Activated CD8-positive, alpha-beta memory T cell treated with anti-CD3 and anti-CD28 coated beads, Interleukin-2, amount 50 U/mL, for 1 hour (primary cell): ENCODE measurements at regions not wholly inside any gene's neighbourhood (a gene's known extent, or its start where the extent isn't known, plus 50 kb on each side); places are given as distances from the start of the nearest gene placed in this dataset.

Experiments
- DNase-seq: peaks from one replicate; pipeline ENCODE4 v3.0.0-alpha.2; 2020; ENCODE audit errors: extremely low read depth

DNA sequence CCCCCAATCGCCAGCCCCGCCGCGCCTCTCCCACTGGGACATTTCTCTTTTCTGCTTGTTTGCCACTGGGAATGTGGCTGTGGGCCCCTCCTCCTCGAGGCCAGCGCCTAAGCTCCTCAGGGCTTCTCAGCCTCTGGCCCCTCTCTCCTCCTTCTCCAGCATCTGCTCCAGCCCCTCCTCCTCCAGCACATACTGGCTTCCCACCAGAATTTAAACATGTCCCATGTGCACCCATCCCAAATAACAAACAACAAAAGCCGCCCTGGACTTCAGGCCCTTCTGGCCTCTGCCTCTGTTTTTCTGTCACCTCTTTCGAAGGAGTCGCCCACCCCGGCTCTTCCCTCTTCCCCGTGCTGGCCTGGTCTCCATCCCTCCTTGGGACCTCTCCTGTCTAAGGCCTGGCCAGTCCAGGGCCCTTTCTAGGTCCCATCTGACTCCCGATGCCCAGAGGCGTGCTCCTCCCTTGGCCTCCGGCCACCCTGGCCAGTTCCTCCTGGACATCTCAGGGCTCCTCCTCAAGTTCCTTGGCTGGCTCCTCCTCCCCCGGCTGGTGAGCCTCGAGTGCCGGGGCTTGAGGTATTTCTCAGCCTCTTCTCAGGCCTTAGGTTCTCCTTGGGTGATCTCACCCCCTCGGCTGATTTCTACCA, 94.6 kb upstream of the SLC6A6 start:
- no peak for DNase-seq

DNA sequence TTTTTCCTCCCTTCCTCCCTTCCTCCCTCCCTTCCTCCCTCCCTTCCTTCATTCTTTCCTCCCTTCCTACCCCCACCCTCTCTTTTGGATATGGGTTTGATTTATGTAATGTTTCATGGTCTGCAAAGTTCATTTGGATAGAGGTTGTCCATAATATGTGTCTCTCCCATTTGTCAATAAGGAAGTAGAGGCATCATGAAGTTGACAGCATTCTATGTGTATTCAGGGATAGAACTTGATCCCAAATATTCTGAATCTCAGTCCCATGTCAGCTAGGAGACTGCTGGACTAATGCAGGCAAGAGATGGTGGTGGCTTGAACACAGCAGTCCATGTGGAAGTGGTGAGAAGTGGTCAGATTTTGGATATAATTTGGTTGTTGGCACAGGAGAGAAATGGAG, 90.7 kb upstream of the SLC6A6 start:
- DNase-seq: no peak

DNA sequence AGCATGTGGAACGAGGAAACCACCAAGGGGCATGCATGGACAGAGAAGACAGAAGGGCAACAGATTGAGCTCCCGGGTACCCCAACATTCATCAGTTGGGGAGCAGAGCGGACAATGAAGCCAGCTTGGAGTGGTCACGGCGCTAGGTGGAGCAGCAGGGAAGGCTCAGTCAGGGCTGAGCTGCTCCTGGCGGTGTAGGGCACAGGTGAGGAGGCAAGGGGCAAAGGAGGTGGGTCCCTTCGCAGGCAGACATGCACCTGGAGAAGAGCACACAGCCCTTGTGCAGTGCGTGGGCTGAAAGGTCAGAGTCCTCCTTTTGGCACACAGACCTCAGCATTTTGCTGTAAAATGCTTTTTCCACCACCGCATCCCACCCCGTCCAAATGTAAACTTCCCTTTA, 90.0 kb upstream of the SLC6A6 start:
- DNase-seq: no peak

DNA sequence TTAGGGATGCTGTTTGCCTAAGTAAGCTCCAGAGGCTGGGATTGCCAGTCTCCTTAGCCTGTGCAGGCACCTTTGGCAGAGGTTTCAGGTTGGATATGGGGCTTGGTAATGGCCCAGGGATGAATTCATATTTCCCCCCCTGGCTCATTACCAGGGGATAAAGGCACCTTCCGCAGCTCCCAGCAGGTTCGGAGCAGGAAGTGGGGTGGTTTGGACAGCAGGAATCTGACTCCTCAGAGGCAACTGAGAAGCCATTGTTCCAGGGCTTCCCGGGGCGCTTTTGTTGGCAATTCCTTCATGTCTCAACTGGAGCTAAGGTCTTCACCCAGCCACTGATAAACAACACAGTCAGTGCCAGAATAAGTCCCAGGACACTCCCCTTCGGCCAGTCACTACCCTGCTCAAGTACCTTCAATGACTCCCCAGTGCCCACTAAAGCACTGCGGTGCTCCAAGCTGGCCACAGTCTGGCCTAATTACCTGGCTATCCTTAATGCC, 85.3 kb upstream of the SLC6A6 start:
- no peak for DNase-seq

DNA sequence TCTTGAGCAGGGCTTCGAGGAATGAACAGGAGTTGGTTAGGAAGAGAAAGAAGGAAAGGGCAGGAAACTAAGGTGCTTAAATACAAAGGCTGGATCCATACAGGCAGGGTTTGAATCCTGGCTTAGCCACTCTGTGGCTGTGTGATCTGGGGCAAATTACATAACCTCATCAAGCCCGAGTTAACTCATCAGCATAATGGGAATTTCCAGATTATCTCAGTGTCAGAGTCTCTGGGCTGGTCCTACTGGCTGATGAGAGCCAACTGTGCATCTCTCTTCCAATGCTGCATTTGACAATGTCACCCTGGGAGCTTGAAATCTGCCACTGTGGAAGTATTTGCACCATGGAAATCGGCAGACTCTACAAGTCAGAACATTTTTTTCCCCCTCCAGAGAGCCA, 83.8 kb upstream of the SLC6A6 start:
- no peak for DNase-seq

DNA sequence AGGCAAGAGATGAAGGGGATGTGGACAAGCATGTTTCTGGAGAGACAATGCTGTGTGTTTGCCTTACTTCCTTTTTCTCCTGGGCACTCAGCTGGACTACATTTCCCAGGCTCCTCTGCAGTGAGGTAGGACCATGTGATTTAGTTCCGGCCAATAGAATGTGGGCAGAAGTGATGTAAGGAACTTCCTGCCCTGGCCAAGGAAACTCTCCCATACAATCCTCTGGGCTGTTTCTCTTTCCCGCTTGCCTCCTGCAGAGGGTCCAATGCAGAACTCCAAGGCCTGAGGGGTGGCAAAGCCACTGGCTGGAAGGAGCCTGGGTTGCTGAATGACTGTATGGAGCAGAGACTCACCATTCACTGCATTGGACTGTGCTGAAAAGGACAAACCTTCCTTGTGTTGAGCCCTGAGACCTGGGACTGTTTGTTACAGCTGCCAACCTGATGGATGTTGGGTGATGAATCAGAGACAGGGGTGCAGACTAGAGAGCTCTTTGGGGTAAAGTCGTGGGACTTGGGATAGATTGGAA, 82.7 kb upstream of the SLC6A6 start:
- DNase-seq: no peak

DNA sequence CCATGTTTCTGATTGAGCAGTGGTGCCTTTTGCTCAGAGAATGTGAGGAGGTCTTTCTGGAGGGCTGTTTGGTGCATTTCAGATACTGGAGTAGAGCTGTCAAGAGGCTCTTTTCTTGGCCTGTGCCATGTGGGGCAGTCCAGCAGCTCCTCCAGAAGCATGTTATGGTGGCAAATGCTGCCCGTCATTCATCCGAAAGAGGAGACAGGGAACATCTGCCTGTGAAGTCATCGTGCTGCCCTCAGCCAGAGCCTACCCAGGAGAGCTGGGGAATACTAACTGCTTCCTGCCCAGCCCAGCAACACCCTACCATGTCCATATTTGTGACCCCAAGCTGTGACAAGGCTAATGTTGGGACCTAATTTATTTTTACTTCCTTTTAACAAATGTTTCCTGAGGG, 82.2 kb upstream of the SLC6A6 start:
- DNase-seq: no peak

DNA sequence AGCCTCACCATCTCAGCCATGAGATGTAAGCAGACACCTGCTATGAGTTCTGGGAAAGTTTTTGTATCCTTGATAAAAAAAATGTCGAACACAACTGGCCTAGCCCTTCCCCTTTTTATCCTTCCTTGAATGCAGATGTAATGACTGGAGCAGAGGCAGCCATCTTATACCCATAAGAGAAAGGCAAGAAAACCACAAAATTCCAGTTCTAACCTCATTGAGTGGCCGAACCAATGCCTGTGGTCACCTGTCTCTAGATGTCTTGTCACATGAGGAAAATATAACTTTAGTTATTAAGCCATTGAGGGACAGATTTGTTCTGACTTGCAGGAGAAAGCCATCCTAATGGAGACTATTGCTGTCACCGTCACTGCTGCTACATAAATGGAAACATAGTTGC, 80.4 kb upstream of the SLC6A6 start:
- DNase-seq: no peak

DNA sequence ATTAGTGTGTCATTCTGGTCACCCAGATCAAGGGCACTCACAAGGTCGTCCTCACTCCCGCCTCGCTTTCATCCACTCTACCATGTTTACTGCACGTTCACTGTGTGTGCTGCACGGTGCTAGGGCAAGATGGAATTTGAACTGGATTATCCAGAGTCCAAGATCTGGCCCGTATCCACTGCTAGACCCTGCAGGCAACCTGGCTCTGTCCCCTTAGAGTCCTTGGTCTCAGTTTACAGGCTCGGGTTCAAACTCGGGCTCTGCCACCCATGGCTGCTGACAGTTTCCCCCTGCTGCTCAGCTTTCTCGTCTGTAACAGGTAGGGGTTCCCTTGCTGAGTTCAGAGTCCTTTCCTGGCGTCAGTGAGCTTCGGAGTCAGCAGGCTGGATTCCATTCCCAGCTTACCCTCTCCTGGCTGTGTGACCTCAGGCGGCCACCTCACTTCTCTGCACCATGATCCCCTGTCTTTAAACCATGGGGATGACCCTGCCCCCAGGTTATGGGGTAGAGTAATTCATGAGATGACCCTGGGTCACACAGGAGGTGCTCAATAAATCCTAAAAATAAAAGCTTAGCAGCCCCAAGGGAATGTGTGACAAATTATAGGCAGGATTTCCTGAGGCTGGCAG, 79.6 kb upstream of the SLC6A6 start:
- no peak for DNase-seq

DNA sequence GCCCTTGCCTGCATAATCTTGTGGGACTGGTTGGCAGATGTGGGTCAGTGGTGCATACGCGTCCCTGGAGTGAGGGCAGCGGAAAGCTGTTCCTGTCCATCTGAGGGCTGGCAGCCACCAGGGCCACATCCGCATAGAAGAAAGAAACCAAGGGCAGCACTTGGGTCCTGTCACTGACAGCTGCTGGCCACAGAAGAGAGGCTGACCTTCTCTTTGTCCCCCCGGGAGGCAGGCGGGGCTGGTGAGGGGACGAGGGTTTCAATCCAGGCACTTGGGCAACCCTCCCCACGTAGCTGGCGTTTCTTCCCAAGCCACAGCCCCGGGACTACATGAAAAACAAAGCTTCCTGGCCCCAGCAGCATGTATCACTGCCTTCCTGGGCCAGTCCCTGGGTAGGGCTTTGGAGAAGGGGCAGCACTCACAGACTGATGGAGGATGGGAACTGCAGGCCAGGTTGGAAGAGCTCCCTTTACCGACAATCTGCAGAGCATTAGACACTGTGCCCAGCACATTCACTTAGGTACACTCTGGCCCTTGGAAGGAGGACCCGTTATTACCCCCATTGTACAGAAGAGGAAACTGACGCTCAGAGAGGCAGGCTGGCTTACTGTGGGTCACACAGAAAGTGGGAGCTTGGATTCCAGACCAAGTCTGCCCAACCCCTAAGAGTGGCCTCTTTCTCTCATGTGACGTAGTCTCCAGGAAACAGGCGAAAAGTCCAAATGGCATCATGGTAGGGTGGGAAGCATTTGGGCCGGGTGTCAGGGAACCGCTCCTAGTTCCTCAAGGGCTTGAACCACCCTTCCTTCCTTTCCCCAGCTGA, 78.8 kb upstream of the SLC6A6 start:
- no peak for DNase-seq

DNA sequence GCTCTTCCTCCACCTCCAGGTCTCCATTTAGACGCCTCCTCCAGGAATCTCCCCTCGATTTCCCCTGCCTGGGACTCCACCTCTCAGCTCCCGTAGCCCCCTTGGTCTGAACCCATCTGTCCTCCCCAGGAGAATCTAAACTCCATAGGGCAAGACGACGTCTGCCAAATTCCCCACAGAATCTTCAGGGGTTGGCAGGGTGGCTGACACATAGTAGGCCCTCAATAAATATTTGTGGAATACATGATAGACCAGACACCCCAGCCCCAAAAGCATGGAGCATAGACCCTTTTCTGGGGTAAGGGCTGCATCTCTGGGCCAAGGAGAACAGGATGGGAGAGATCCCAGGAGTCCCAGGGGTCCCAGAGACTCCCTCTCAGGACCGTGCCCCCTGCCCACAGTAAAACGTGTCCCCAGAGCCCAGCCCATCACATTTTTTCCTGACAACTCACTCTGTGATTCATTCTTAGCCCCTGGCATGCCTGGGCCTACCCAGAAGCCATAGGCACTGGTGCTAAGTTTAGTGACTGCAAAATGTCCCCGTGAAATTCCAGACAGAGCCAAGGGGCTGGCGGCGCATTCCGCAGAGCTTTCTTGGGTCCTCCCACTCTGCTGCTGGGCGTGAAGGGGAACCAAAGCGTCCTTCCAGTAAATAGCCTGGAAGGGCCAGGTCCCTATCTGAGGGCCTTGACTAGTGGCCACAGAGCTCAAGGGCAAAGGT, 78.0 kb upstream of the SLC6A6 start:
- DNase-seq: no peak

DNA sequence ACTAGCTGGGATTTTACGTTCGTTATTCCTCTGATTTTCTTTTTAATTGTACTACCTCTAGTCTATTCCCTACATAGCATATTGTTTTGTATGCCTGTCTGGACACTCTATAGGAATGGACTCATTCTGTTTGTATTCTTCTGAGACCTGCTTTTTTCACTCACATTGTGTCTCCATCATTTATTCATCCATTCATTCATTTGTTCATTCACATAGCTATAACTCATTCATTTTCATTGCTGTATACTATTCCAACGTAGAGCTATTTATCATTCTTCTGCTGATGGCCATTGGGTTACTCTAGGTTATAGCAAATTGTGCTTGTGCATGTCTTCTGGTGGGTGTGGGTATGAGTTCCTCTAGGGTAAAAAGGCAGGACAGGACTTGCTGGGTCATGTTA, 74.0 kb upstream of the SLC6A6 start:
- DNase-seq: no peak

DNA sequence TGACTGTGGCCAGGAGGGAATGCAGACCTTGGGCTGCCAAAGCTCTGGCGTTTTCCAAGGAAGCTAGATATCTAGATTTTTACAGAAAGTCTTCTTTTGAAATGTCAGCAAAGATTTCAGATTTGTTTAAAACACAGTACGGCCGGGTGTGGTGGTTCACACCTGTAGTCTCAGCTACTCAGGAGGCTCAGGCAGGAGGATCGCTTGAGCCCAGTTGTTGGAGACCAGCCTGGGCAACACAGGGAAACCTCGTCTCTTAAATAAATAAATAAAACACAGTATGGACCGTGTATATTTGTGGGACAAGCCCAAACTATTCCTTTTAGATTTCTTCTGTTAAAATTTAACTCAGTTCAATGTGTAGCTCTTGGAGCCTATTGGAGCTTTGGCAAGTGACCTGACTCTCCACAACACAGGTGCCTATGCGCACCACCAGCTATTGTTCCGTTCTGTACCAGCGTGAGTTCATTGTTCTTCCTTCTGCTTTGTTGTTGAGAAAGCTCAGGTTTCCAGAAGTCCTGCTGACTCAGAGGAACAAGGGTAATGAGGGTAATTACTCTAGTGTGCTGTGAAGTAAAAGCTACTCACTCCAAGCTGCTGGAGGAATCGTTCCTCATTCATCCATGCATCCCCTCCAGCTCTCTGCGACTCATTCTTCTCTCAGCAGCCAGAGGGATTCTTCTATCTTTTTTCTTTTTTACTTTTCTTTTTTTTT, 73.1 kb upstream of the SLC6A6 start:
- DNase-seq: no peak

DNA sequence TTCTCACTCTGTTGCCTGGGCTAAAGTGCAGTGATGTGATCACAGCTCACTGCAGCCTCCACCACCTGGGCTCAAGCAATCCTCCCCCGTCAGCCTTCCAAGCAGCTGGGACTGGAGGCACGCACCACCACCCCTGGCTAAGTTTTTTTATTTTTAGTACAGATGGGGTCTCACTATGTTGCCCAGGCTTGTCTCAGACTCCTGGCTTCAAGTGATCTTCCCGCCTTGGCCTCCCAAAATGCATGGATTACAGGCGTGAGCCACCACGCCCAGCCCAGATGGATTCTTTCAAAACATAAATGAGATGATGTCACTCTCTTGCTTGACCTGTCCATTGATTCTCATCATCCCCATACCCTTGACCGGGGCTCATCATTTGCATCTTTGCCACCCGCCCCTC, 72.6 kb upstream of the SLC6A6 start:
- no peak for DNase-seq

DNA sequence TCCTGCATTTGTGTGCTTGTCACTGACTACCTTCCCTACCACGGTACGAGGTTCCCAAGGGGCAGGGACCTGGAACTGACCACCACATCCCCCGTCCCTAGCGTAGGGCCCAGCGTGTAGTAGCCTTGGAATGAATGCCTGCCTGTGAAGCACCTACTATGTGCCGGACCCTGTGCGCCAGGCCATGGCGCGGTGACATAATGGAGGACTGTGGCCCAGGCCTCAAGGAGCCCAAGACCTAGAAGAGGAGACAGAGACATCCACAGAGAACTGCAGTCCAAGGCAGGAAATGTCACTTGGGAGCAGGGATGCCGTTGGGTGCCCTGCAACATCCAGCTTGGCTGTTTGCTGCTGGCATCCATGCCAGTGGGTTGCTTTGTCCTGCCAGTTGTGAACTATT, 71.9 kb upstream of the SLC6A6 start:
- no peak for DNase-seq

DNA sequence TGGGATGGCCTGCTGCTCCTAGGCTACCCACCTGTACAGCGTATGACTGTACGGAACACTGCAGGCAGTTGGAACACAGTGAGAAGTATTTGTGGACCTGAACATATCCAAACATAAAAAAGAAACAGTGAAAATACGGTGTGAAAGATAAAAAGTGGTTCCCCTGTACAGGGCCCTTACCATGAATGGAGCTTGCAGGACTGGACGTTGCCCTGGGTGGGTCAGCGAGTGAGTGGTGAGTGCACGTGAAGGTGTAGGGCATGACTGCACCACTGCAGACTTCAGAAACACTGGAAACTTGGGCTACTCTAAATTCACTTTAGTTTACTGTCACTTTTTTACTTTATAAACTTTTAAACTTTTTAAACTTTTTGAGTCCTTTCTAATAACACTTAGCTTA, 71.2 kb upstream of the SLC6A6 start:
- no peak for DNase-seq

DNA sequence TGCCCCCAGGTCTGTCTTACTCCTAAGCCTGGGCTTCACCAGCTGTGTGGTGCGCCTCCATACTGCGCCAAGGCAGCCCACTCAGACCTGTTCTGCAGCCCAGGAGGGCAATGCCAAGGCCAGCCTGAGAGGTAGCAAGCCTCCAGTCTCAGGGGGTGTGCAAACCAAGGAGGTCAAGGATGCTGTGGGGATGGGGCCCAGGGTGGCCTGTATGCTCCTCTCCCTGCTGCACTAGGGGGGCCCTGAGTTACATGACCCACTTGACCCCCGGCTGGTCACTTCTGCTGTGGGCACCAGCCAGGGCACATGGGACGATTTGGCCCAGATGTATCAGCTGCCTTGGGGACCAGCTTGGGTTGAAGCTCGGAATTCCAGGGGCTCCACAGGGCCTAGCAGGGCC, 70.0 kb upstream of the SLC6A6 start:
- no peak for DNase-seq

DNA sequence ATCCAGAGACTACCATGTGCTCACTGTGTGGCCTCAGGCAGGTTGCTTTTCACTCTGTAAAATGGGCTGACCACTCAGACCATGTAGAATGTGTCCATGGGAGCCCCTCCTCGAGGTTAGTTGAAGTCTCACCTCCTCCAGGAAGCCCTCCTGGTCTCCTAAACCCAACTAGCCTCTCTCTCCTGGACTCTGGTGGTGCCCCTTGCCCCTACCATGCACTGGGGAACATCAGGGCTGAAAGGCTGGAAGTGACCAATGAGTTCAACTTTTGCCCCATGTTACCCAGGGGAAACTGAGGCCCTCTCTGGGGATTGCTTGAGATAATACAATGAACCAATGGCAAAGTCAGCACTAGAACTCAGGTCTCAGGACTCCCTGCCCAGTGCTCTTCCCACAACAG, 69.2 kb upstream of the SLC6A6 start:
- no peak for DNase-seq

DNA sequence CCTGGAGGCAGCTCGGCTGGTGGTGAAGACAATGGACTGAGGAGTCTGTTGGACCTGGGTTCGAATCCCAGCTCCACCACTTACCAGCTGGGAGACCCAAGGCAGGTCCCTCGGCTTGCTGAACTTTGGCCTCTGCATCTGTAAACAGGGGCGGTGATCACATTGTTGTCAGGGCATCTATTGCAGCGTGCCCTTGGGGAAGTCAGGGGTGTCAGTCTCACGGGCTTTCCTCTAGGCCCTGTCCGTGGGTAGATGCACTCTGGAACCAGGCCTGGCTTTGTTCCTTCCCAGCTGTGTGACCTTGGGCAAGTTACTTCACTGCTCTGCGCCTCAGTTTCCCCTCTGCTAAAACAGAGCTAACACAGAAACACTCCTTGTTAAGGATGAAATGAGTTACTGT, 68.8 kb upstream of the SLC6A6 start:
- DNase-seq: no peak

DNA sequence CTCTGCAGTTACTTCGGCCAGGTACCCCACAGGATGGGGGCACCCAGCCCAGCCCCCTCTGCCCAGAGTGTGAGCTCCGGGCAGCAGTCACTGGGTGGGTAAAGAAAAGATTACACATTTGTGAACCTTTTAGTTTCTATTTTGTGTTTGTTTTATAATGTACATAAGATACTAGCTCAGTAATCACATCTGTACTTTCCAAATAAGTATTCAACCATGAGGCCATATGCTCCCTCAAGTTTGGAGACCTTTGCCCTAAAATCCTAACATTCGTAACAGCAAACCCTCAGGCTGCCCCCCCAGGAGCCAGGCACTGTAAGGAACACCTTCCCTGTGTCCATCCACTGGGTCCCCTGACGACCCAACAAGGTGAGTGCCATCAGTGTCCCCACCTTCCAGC, 68.3 kb upstream of the SLC6A6 start:
- no peak for DNase-seq

DNA sequence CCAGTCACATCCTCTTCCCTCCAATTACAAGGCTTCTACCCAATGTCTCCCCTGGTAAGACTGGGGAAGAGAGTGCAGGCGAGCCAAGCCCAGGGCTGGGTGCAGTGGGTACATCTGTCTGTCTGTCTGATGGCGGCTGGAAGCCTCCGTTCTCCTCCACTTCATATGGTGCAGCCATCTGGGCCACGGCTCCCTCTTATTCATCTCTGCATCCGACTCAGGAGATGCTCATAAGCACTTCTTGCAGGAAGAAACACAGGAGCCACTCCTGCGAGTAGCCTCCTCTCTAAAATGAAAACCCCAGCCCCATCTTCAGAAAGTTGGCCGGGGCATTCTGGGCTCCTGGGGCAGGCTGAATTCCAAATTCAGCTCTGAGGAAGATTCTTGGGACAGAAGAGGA, 67.5 kb upstream of the SLC6A6 start:
- no peak for DNase-seq
